Fibroblast of peridontal ligament (primary cell): ENCODE measurements at regions not wholly inside any gene's neighbourhood (a gene's known extent, or its start where the extent isn't known, plus 50 kb on each side); places are given as distances from the start of the nearest gene placed in this dataset.
"Not testable (repeated sequence)": the region's sequence is repeated elsewhere in the genome, so short reads cannot be mapped to it uniquely, and the experiment has no call there.

Source experiments
- DNase-seq: peaks from one replicate; pipeline ENCODE4 v3.0.0-alpha.2; 2010; ENCODE audit errors: extremely low read depth

- DNase-seq: no peak
Measured at GRCh38 chr13:61138857-61139256, 276.8 kb downstream of the PCDH20 start.

DNA sequence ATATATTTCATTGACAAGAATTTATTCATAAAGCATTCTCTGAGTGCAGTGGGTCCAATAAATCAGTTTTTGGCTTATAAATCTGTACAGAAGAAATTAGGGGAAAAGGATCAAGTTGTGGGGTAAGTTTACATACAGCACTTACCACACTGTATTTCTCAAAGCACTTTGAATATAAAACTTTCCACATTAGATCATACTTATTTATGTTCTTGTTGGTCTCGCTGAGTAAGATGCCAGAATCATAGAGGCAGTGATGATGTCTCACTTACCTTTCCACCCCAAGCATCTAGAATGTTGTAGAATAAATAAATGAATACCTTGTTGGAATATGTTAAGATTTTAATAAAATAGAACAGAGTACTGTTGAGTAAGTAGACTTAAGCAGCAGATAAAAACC, 279.1 kb downstream of the PCDH20 start:
- DNase-seq: no peak

- DNase-seq: no peak
Measured at GRCh38 chr13:61136093-61136492, 279.6 kb downstream of the PCDH20 start.

- no peak for DNase-seq
Measured at GRCh38 chr13:61135583-61135982, 280.1 kb downstream of the PCDH20 start.

DNA sequence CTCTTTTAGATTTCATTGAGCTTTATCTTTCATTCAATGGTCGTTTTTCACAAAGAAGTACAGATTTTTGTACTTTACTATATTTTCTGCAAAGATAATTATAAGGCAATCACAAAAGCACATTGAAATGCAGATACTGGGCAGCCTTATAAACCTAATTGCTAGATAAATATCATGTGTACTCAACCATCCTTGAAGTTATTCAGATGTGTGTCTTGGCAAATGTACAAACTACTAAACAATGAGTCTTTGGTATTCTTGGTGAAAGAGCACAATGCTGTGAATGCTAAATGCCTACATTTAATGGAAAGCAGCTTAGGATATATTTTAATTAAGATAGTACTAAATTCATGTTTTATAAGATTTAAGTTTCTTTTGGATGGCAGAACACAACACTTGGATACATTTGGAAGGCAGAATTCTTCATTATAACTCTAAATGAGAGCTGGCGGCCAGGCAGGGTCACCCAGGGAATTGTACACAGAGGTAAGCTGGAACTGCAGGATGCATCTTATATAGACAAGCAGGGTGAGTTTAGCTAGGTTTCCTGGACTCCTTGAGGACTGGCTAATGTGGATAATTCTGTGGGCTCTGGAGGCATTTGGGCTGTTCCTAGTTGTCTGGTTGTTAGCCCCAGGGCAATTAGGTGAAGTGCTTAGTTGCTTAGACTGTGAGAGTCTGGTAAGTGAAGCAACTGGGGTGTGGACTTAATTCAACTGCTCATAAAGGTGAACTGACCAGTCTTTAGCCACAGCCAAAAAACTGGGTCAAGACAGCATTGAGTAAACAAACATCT, 286.6 kb downstream of the PCDH20 start:
- no peak for DNase-seq

- DNase-seq: no peak
Measured at GRCh38 chr13:61123538-61124289, 291.9 kb downstream of the PCDH20 start.

DNA sequence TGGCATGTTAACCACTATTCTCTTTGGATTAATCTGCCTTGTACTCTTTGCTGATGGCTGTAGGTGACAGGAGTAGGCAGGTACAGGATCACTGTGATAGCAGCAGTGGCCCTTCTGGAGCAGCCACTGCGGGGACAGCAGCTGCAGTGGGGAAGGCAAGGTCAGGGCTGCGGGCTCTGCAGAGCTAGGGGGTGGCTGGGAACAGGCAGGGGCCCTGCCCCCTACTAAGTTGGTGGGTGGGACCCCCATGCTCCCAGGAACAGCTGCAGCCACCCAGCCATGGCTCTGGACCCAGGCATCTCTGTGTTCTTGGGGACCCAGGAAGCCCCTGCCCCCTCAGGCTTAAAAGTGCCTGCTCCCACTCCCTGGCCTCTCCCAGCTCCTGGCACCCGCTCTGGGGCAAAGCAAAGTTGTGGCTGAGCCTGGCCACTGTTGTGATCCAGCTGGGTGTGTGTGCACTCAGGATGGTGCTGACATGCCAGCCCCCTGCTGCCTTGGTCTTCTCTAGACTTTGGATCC, 302.4 kb downstream of the PCDH20 start:
- no peak for DNase-seq

- DNase-seq: no peak
Measured at GRCh38 chr13:61111529-61111928, 304.1 kb downstream of the PCDH20 start.

- DNase-seq: no peak
Measured at GRCh38 chr13:61110732-61111131, 304.9 kb downstream of the PCDH20 start.

- no peak for DNase-seq
Measured at GRCh38 chr13:61109741-61110140, 305.9 kb downstream of the PCDH20 start.

- DNase-seq: no peak
Measured at GRCh38 chr13:61107989-61108388, 307.7 kb downstream of the PCDH20 start.

GRCh38 chr13:61095885-61096284, 319.8 kb downstream of the PCDH20 start:
- no peak for DNase-seq

- DNase-seq: no peak
Measured at GRCh38 chr13:61094865-61095264, 320.8 kb downstream of the PCDH20 start.

- not testable (repeated sequence) for DNase-seq
Measured at GRCh38 chr13:61089894-61090293, 325.8 kb downstream of the PCDH20 start.

DNA sequence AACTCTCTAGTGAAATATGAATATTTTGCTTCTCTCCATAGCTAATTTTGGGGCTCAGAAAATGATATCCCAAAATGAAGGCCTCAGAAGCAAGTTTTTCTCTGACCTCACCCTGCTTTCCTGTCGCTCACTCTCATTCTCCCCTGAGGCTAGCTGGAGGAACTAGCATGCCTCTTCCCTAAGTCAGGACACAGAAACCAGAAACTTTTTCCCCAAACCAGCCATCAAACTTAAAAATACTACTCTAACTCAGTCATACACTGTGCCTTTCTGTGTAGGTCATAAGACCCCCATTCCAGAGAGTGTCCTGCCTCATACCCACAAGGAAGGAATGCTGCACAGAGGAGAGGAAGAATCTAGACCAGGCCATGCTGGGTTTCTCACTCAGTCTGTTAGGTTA, 329.6 kb downstream of the PCDH20 start:
- DNase-seq: no peak

DNA sequence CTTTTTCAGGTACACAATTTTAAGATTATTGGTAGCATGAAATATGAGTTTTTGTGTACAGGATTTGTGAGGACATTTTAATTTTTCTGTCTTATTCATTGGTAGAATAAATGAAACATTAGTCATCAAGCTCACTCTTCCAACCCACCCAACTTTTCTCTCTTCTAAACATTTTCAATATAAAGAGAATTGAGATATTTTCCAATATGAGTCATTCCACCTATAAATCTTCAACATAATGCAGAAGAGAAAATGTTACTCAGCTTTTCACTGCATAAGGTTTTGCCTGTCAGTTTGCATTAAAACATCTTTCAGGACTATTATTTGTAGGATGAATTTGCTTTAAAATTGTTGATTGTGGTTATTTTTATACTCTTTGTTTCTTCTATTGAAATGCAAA, 330.7 kb downstream of the PCDH20 start:
- no peak for DNase-seq

- DNase-seq: no peak
Measured at GRCh38 chr13:61078976-61079770, 336.5 kb downstream of the PCDH20 start.

- DNase-seq: no peak
Measured at GRCh38 chr13:61052175-61052574, 363.5 kb downstream of the PCDH20 start.

DNA sequence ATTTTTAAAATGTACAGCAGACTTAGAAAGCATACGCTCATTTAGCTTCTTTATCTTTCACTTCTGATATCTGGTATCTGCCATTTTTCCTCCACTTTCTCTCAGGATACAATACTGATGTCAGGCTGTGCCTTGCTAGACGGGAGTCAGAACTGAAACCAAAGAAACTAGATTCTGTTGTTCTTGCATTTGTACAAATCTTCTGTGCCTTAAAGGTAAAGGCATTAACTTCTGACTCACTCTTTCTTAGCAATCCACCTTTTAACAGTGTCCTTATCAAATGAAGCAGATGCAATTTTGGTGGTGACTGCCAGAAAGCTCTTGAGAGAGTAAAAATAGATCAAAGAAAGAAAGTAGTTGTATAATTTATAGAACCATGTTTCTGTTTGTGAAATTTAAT, 370.4 kb downstream of the PCDH20 start:
- DNase-seq: no peak

- no peak for DNase-seq
Measured at GRCh38 chr13:61040181-61040580, 375.5 kb downstream of the PCDH20 start.

DNA sequence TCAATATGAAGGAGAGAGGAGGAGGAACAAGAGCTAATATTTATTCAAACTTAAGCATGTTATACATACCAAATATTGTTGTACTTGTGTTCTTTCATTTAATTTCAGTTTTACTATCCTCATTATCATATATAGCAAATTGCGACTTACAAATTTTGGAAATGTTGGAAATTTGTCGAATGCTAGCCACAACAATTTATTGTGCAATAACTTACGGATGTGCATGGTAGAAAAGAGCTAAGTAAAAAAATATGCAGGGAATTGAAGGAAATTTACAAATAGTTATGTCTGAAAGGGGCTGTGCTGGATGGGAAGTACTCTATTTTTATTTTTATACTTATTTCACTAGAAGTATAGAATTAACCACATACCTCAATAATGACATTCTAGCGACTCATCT, 376.3 kb downstream of the PCDH20 start:
- DNase-seq: no peak

- DNase-seq: no peak
Measured at GRCh38 chr13:61036715-61037114, 378.9 kb downstream of the PCDH20 start.
